ENCODE measurements at regions not wholly inside any gene's neighbourhood (a gene's known extent, or its start where the extent isn't known, plus 50 kb on each side); places are given as distances from the start of the nearest gene placed in this dataset.
A peak's percentile ranks its signal among the peaks of the same experiment; 100 is the strongest.

GRCh38 chr10:44192435-44192834 is 192.5 kb downstream of the CXCL12 start:
- H3K27ac ChIP-seq (ENCODE audit: low read depth, low read length), result no peak overlapping the region
- H3K9me3 ChIP-seq (ENCODE audit: control insufficient read depth, insufficient read depth, low read length), result no peaks in the 10 kb centered on the region
- no peak for TF ChIP-seq CTCF (IDR thresholded peaks at IDR 0.05; ENCODE audit: low read depth, low read length)
- H3K4me3 ChIP-seq (ENCODE audit: low read depth, low read length), result no peak overlapping the region
- no peak for DNase-seq (ENCODE audit: low read depth, low spot score)
- POLR2A ChIA-PET, result no interaction called here
- CTCF ChIA-PET, result interaction anchor here (0.7 to 1.4 kb wide), 2 partner anchors 122 to 503 kb away, joined by 3 to 4 read pairs; no protein-coding TSS in a partner anchor
- peaks cover 6% of the 10 kb centered on the region for H3K27me3 ChIP-seq (ENCODE audit: control insufficient read depth, insufficient read depth, low read length)

DNA sequence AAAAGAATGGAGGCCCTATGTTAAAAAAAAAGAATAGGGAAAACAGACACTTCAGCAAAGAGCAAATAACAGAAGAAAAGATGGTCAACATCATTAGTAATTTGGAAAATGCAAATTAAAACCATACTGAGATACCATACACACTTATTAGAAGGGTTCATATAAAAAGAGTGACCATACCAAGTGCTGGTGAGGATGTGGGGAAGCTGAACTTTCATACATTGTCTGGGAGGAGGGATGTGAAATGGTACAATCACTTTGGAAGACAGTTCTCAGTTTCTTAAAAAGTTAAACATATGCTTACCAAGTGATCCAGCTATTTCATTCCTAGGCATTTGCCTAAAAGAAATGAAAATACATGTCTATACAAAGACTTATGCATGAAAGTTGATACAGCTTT is 194.4 kb downstream of the CXCL12 start:
- POLR2A ChIA-PET, result no interaction called here
- Histone ChIP-seq H3K4me3 (ENCODE audit: low read depth, low read length) (no peak overlapping the region), H3K27me3 (ENCODE audit: control insufficient read depth, insufficient read depth, low read length) (peaks cover 12% of the 10 kb centered on the region), H3K27ac (ENCODE audit: low read depth, low read length) (no peak overlapping the region), H3K9me3 (ENCODE audit: control insufficient read depth, insufficient read depth, low read length) (no peaks in the 10 kb centered on the region; the same call in 1 of the 2 replicates)
- no peak for DNase-seq (ENCODE audit: low read depth, low spot score)
- no peak for TF ChIP-seq CTCF (IDR thresholded peaks at IDR 0.05; ENCODE audit: low read depth, low read length)
- CTCF ChIA-PET, result interaction anchor here (0.6 kb wide), 1 partner anchor 95 kb away, joined by 8 read pairs; no protein-coding TSS in a partner anchor

- CTCF ChIA-PET, result interaction anchor here (0.6 to 1.6 kb wide), 3 partner anchors 8 to 125 kb away, joined by 4 to 6 read pairs (median 5); no protein-coding TSS in a partner anchor
- peaks cover 6% of the 10 kb centered on the region for H3K27me3 ChIP-seq (ENCODE audit: control insufficient read depth, insufficient read depth, low read length)
- H3K27ac ChIP-seq (ENCODE audit: low read depth, low read length), result no peak overlapping the region
- H3K4me3 ChIP-seq (ENCODE audit: low read depth, low read length), result no peak overlapping the region
- no peaks in the 10 kb centered on the region; the same call in 1 of the 2 replicates for H3K9me3 ChIP-seq (ENCODE audit: control insufficient read depth, insufficient read depth, low read length)
- DNase-seq (ENCODE audit: low read depth, low spot score), result no peak
- TF ChIP-seq CTCF (IDR thresholded peaks at IDR 0.05; ENCODE audit: low read depth, low read length), result no peak
- POLR2A ChIA-PET, result no interaction called here
These were observed 198.1 kb downstream of the CXCL12 start for GRCh38 chr10:44186821-44187220.

- ChIA-PET POLR2A (no interaction called here), CTCF (interaction anchor here (1.6 kb wide), 1 partner anchor 125 kb away, joined by 4 read pairs; no protein-coding TSS in a partner anchor)
- Histone ChIP-seq H3K9me3 (ENCODE audit: control insufficient read depth, insufficient read depth, low read length) (no peaks in the 10 kb centered on the region; the same call in 1 of the 2 replicates), H3K4me3 (ENCODE audit: low read depth, low read length) (no peak overlapping the region), H3K27ac (ENCODE audit: low read depth, low read length) (peak overlapping the region; percentile 21), H3K27me3 (ENCODE audit: control insufficient read depth, insufficient read depth, low read length) (peaks cover 6% of the 10 kb centered on the region)
- peak; percentile 79 for DNase-seq (ENCODE audit: low read depth, low spot score)
- TF ChIP-seq CTCF (IDR thresholded peaks at IDR 0.05; ENCODE audit: low read depth, low read length), result no peak
These were observed 198.7 kb downstream of the CXCL12 start for GRCh38 chr10:44186150-44186549.

DNA sequence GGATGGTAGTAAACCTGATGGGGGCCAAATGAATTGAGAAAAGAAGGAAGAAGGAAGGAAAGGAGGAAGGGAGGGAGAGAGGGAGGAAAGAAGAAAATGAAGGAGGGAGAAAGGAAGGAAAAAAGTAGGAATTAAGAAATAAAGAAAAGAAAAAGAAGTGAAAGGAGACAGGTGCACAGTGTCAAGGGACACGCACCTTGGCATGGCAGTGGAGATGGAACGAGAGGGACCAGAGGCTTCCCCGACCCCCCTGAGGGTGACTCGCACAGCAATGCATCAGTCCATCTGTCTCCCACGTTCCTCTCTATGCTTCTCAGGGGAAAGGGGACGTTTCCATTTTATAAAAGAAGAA is 199.6 kb downstream of the CXCL12 start:
- Histone ChIP-seq H3K27me3 (ENCODE audit: control insufficient read depth, insufficient read depth, low read length) (peaks cover 6% of the 10 kb centered on the region), H3K9me3 (ENCODE audit: control insufficient read depth, insufficient read depth, low read length) (no peaks in the 10 kb centered on the region; the same call in 1 of the 2 replicates), H3K4me3 (ENCODE audit: low read depth, low read length) (no peak overlapping the region), H3K27ac (ENCODE audit: low read depth, low read length) (no peak overlapping the region)
- POLR2A ChIA-PET, result no interaction called here
- CTCF ChIA-PET, result no interaction called here
- no peak for TF ChIP-seq CTCF (IDR thresholded peaks at IDR 0.05; ENCODE audit: low read depth, low read length)
- no peak for DNase-seq (ENCODE audit: low read depth, low spot score)
